ENCODE measurements at regions not wholly inside any gene's neighbourhood (a gene's known extent, or its start where the extent isn't known, plus 50 kb on each side); places are given as distances from the start of the nearest gene placed in this dataset.

- H3K4me1 ChIP-seq (ENCODE audit: control insufficient read depth in 2 of 3, insufficient read depth in 2 of 3, low read depth in 1 of 3, low read length in 3 of 3): no peaks in the 10 kb centered on the region
- no peaks in the 10 kb centered on the region for H3K9me3 ChIP-seq (ENCODE audit: control insufficient read depth in 2 of 3, insufficient read depth in 1 of 3, low read length in 3 of 3)
- no peak for TF ChIP-seq CTCF (IDR thresholded peaks at IDR 0.05; ENCODE audit: borderline replicate concordance, extremely low read depth, insufficient read depth)
- intact Hi-C loops (cut with DNase I): no loop called here
- H3K36me3 ChIP-seq (ENCODE audit: control insufficient read depth in 2 of 3, insufficient read depth in 3 of 3, low read length in 3 of 3): no peaks in the 10 kb centered on the region
- FAIRE-seq (no peak), DNase-seq (no peak)
- no peak overlapping the region for H3K4me3 ChIP-seq (ENCODE audit: low read length in 3 of 3)
- no peaks in the 10 kb centered on the region for H3K27me3 ChIP-seq (ENCODE audit: control insufficient read depth, insufficient read depth, low read length)
- no peak overlapping the region for H3K27ac ChIP-seq (ENCODE audit: low read depth in 2 of 2, low read length in 2 of 2)
- no peak overlapping the region for H3K9ac ChIP-seq (ENCODE audit: low read length in 3 of 3)
Observed at GRCh38 chr7:15998617-15999016, 312.1 kb upstream of the MEOX2 start.

- H3K36me3 ChIP-seq (ENCODE audit: control insufficient read depth in 2 of 3, insufficient read depth in 3 of 3, low read length in 3 of 3): no peaks in the 10 kb centered on the region
- no peak overlapping the region for H3K9ac ChIP-seq (ENCODE audit: low read length in 3 of 3)
- no peaks in the 10 kb centered on the region for H3K4me1 ChIP-seq (ENCODE audit: control insufficient read depth in 2 of 3, insufficient read depth in 2 of 3, low read depth in 1 of 3, low read length in 3 of 3)
- no peak overlapping the region for H3K27ac ChIP-seq (ENCODE audit: low read depth in 2 of 2, low read length in 2 of 2)
- intact Hi-C loops (cut with DNase I): no loop called here
- TF ChIP-seq CTCF (IDR thresholded peaks at IDR 0.05; ENCODE audit: borderline replicate concordance, extremely low read depth, insufficient read depth): no peak
- no peaks in the 10 kb centered on the region for H3K27me3 ChIP-seq (ENCODE audit: control insufficient read depth, insufficient read depth, low read length)
- peak in 1 of 5 donors; percentile 24 for DNase-seq
- no peaks in the 10 kb centered on the region for H3K9me3 ChIP-seq (ENCODE audit: control insufficient read depth in 2 of 3, insufficient read depth in 1 of 3, low read length in 3 of 3)
- no peak for FAIRE-seq
- no peak overlapping the region for H3K4me3 ChIP-seq (ENCODE audit: low read length in 3 of 3)
Observed at GRCh38 chr7:15995027-15995426, 308.5 kb upstream of the MEOX2 start.

GRCh38 chr7:15989194-15989593 is 302.7 kb upstream of the MEOX2 start:
- no peaks in the 10 kb centered on the region for H3K36me3 ChIP-seq (ENCODE audit: control insufficient read depth in 2 of 3, insufficient read depth in 3 of 3, low read length in 3 of 3)
- H3K27me3 ChIP-seq (ENCODE audit: control insufficient read depth, insufficient read depth, low read length): no peaks in the 10 kb centered on the region
- FAIRE-seq (no peak), DNase-seq (peak in 1 of 5 donors; percentile 9)
- H3K4me3 ChIP-seq (ENCODE audit: low read length in 3 of 3): no peak overlapping the region
- H3K4me1 ChIP-seq (ENCODE audit: control insufficient read depth in 2 of 3, insufficient read depth in 2 of 3, low read depth in 1 of 3, low read length in 3 of 3): no peaks in the 10 kb centered on the region
- H3K27ac ChIP-seq (ENCODE audit: low read depth in 2 of 2, low read length in 2 of 2): no peak overlapping the region
- H3K9ac ChIP-seq (ENCODE audit: low read length in 3 of 3): no peak overlapping the region
- intact Hi-C loops (cut with DNase I): no loop called here
- no peaks in the 10 kb centered on the region for H3K9me3 ChIP-seq (ENCODE audit: control insufficient read depth in 2 of 3, insufficient read depth in 1 of 3, low read length in 3 of 3)
- no peak for TF ChIP-seq CTCF (IDR thresholded peaks at IDR 0.05; ENCODE audit: borderline replicate concordance, extremely low read depth, insufficient read depth)

All from kidney (tissue), 13 donors.